ENCODE measurements at regions not wholly inside any gene's neighbourhood (a gene's known extent, or its start where the extent isn't known, plus 50 kb on each side); places are given as distances from the start of the nearest gene placed in this dataset.

- no peak for DNase-seq
- TF ChIP-seq, protein P1, sequence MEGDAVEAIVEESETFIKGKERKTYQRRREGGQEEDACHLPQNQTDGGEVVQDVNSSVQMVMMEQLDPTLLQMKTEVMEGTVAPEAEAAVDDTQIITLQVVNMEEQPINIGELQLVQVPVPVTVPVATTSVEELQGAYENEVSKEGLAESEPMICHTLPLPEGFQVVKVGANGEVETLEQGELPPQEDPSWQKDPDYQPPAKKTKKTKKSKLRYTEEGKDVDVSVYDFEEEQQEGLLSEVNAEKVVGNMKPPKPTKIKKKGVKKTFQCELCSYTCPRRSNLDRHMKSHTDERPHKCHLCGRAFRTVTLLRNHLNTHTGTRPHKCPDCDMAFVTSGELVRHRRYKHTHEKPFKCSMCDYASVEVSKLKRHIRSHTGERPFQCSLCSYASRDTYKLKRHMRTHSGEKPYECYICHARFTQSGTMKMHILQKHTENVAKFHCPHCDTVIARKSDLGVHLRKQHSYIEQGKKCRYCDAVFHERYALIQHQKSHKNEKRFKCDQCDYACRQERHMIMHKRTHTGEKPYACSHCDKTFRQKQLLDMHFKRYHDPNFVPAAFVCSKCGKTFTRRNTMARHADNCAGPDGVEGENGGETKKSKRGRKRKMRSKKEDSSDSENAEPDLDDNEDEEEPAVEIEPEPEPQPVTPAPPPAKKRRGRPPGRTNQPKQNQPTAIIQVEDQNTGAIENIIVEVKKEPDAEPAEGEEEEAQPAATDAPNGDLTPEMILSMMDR (IDR thresholded peaks at IDR 0.05), result no peak
- TF ChIP-seq POLR2A (IDR thresholded peaks at IDR 0.05) (no peak), POLR2AphosphoS5 (IDR thresholded peaks at IDR 0.05) (no peak), EP300 (IDR thresholded peaks at IDR 0.05) (no peak)
Observed at GRCh38 chr1:82706741-82707140, 906.0 kb downstream of the ADGRL2 start.

GRCh38 chr1:82704966-82705365 is 904.2 kb downstream of the ADGRL2 start:
- Histone ChIP-seq H3K4me3 (no peak overlapping the region), H3K9me3 (no peaks in the 10 kb centered on the region), H3K4me1 (peaks cover 0 to 7% (median 6%) of the 10 kb centered on the region in 4 donors), H3K27ac (peak overlapping the region in 1 of 4 donors; percentile 0), H3K36me3 (no peaks in the 10 kb centered on the region), H3K27me3 (no peaks in the 10 kb centered on the region)
- TF ChIP-seq POLR2AphosphoS5 (IDR thresholded peaks at IDR 0.05) (no peak), EP300 (IDR thresholded peaks at IDR 0.05) (no peak), POLR2A (IDR thresholded peaks at IDR 0.05) (no peak)
- TF ChIP-seq, protein P1 (IDR thresholded peaks at IDR 0.05), result no peak
- DNase-seq (no peak), ATAC-seq (ENCODE audit: low FRiP score in 2 of 2) (no peak)

More at GRCh38 chr1:82706741-82707140, 906.0 kb downstream of the ADGRL2 start:
- Histone ChIP-seq H3K9me3 (no peaks in the 10 kb centered on the region), H3K36me3 (no peaks in the 10 kb centered on the region), H3K4me1 (peaks cover 0 to 7% (median 6%) of the 10 kb centered on the region in 4 donors), H3K4me3 (no peak overlapping the region), H3K27ac (no peak overlapping the region), H3K27me3 (no peaks in the 10 kb centered on the region)
- ATAC-seq (ENCODE audit: low FRiP score in 2 of 2), result no peak
- 87 to 91% methylated on average over 2 of the region's 2 CpGs for WGBS, 2 donors

DNA sequence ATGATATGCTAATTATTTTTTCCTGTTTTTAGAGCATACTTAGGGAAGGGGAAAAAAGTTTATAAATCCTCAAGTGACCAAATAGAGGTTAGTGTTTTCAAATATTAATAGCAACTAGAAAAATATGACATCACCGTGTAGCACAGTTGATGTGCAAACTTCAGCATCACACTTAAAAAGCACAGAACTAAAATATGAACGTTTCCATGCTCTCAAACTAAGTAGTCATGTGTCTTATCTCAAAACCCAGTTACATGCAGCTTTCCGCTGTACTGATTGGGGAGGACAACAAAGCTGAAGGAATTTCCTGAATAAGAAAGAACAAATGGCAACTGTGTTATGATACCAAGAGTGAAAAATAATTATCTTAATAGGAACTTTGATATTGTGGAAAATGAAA is 903.7 kb downstream of the ADGRL2 start:
- Histone ChIP-seq H3K27me3 (no peaks in the 10 kb centered on the region), H3K36me3 (no peaks in the 10 kb centered on the region), H3K4me3 (no peak overlapping the region), H3K27ac (peak overlapping the region in 1 of 4 donors; percentile 0), H3K9me3 (no peaks in the 10 kb centered on the region), H3K4me1 (peaks cover 0 to 7% (median 6%) of the 10 kb centered on the region in 4 donors)
- ATAC-seq (ENCODE audit: low FRiP score in 2 of 2) (no peak), DNase-seq (no peak)
- WGBS, 2 donors, result 34 to 38% methylated on average over 3 of the region's 3 CpGs
- TF ChIP-seq, protein P1 (IDR thresholded peaks at IDR 0.05), result no peak
- no peak for TF ChIP-seq POLR2A (IDR thresholded peaks at IDR 0.05)
- no peak for TF ChIP-seq EP300 (IDR thresholded peaks at IDR 0.05)
- TF ChIP-seq POLR2AphosphoS5 (IDR thresholded peaks at IDR 0.05), result no peak

- Histone ChIP-seq H3K27ac (no peak overlapping the region), H3K4me1 (peaks cover 0 to 7% (median 6%) of the 10 kb centered on the region in 4 donors), H3K9me3 (no peaks in the 10 kb centered on the region)
Observed at GRCh38 chr1:82703951-82704350, 903.2 kb downstream of the ADGRL2 start.

GRCh38 chr1:82700476-82700875 is 899.7 kb downstream of the ADGRL2 start:
- H3K36me3 ChIP-seq, result no peaks in the 10 kb centered on the region
- H3K4me1 ChIP-seq, result peaks cover 0 to 7% (median 6%) of the 10 kb centered on the region in 4 donors
- no peaks in the 10 kb centered on the region for H3K27me3 ChIP-seq
- no peaks in the 10 kb centered on the region for H3K9me3 ChIP-seq
- no peak overlapping the region for H3K4me3 ChIP-seq
- TF ChIP-seq EP300 (IDR thresholded peaks at IDR 0.05), result no peak
- no peak for TF ChIP-seq POLR2A (IDR thresholded peaks at IDR 0.05)
- no peak for TF ChIP-seq POLR2AphosphoS5 (IDR thresholded peaks at IDR 0.05)
- TF ChIP-seq, protein P1 (IDR thresholded peaks at IDR 0.05), result no peak
- 88 to 91% methylated on average over 5 of the region's 5 CpGs for WGBS, 2 donors
- H3K27ac ChIP-seq, result no peak overlapping the region
- no peak for DNase-seq
- ATAC-seq (ENCODE audit: low FRiP score in 2 of 2), result no peak

More at GRCh38 chr1:82703951-82704350, 903.2 kb downstream of the ADGRL2 start:
- DNase-seq (no peak), ATAC-seq (ENCODE audit: low FRiP score in 2 of 2) (no peak)
- no peaks in the 10 kb centered on the region for H3K36me3 ChIP-seq
- H3K4me3 ChIP-seq, result no peak overlapping the region
- TF ChIP-seq POLR2A (IDR thresholded peaks at IDR 0.05) (no peak), POLR2AphosphoS5 (IDR thresholded peaks at IDR 0.05) (no peak)
- H3K27me3 ChIP-seq, result no peaks in the 10 kb centered on the region

Data from upper lobe of left lung (tissue), 6 donors.